DMS 273 (cell line): ENCODE measurements at regions not wholly inside any gene's neighbourhood (a gene's known extent, or its start where the extent isn't known, plus 50 kb on each side); places are given as distances from the start of the nearest gene placed in this dataset.
A peak's percentile ranks its signal among the peaks of the same experiment; 100 is the strongest.
"Not testable (repeated sequence)": the region's sequence is repeated elsewhere in the genome, so short reads cannot be mapped to it uniquely, and the experiment has no call there.

Experiments used
- DNase-seq: peaks from one replicate; lab custom pipeline; 2025; ENCODE audit not compliant: unreplicated experiment; lab: John Stamatoyannopoulos, UW

- DNase-seq: peak; percentile 42
Measured at GRCh38 chr15:77944002-77944867, 133.3 kb downstream of the TBC1D2B start.

- no peak for DNase-seq
Measured at GRCh38 chr15:77942611-77943211, 134.8 kb downstream of the TBC1D2B start.

GRCh38 chr15:77941090-77941827, 136.3 kb downstream of the TBC1D2B start:
- DNase-seq: not testable (repeated sequence)

GRCh38 chr15:77940381-77940947, 137.0 kb downstream of the TBC1D2B start:
- no peak for DNase-seq

GRCh38 chr15:77939851-77940250, 137.7 kb downstream of the TBC1D2B start:
- DNase-seq: no peak

- DNase-seq: peak; percentile 31
Measured at GRCh38 chr15:77939026-77939425, 138.5 kb downstream of the TBC1D2B start.

GRCh38 chr15:77938546-77938945, 139.0 kb downstream of the TBC1D2B start:
- not testable (repeated sequence) for DNase-seq

- DNase-seq: not testable (repeated sequence)
Measured at GRCh38 chr15:77936567-77936966, 140.9 kb downstream of the TBC1D2B start.

GRCh38 chr15:77934516-77934915, 143.0 kb downstream of the TBC1D2B start:
- DNase-seq: not testable (repeated sequence)

GRCh38 chr15:77930907-77931306, 146.6 kb downstream of the TBC1D2B start:
- not testable (repeated sequence) for DNase-seq

- DNase-seq: not testable (repeated sequence)
Measured at GRCh38 chr15:77930490-77930889, 147.0 kb downstream of the TBC1D2B start.

- DNase-seq: peak; percentile 23
Measured at GRCh38 chr15:77926789-77927188, 150.7 kb downstream of the TBC1D2B start.

GRCh38 chr15:77926296-77926695, 151.2 kb downstream of the TBC1D2B start:
- DNase-seq: not testable (repeated sequence)

GRCh38 chr15:77925101-77925500, 152.4 kb downstream of the TBC1D2B start:
- DNase-seq: not testable (repeated sequence)

- DNase-seq: no peak
Measured at GRCh38 chr15:77921664-77922063, 155.8 kb downstream of the TBC1D2B start.

GRCh38 chr15:77916966-77917635, 160.4 kb downstream of the TBC1D2B start:
- DNase-seq: not testable (repeated sequence)

GRCh38 chr15:77915961-77916330, 161.6 kb downstream of the TBC1D2B start:
- not testable (repeated sequence) for DNase-seq

GRCh38 chr15:77915261-77915960, 162.1 kb downstream of the TBC1D2B start:
- DNase-seq: peak; percentile 76

GRCh38 chr15:77914531-77914930, 163.0 kb downstream of the TBC1D2B start:
- DNase-seq: not testable (repeated sequence)
